ENCODE measurements at regions not wholly inside any gene's neighbourhood (a gene's known extent, or its start where the extent isn't known, plus 50 kb on each side); places are given as distances from the start of the nearest gene placed in this dataset.

GRCh38 chr4:22949161-22949855 lies 256.6 kb downstream of the GBA3 start:
- intact Hi-C loops (cut with micrococcal nuclease) (no loop called here), in situ Hi-C loops (cut with MboI) (no loop called here)
- Histone ChIP-seq H4K20me1 (replicated peaks; ENCODE audit: control insufficient read depth, insufficient read depth, low read length) (no peaks in the 10 kb centered on the region), H3K36me3 (ENCODE audit: control insufficient read depth, insufficient read depth, low read length) (no peaks in the 10 kb centered on the region), H3K4me1 (replicated peaks in 1 of 2; ENCODE audit: control insufficient read depth in 2 of 2, insufficient read depth in 2 of 2, low read length in 2 of 2) (no peaks in the 10 kb centered on the region), H3K9me3 (replicated peaks; ENCODE audit: control insufficient read depth, insufficient read depth, low read depth, low read length) (no peaks in the 10 kb centered on the region), H2AFZ (ENCODE audit: low read depth, low read length) (no peak overlapping the region), H3K27ac (ENCODE audit: extremely low read depth, low read depth, low read length) (no peak overlapping the region), H3K27me3 (ENCODE audit: control insufficient read depth in 2 of 2, insufficient read depth in 2 of 2, low read length in 2 of 2) (no peaks in the 10 kb centered on the region), H3K79me2 (ENCODE audit: control insufficient read depth, insufficient read depth, low read length) (no peaks in the 10 kb centered on the region), H3K4me3 (no peak overlapping the region), H3K9ac (ENCODE audit: insufficient read depth in 1 of 2, low read depth in 2 of 2, low read length in 2 of 2) (no peak overlapping the region), H3K4me2 (ENCODE audit: insufficient read depth, low read length) (no peak overlapping the region), H3K9me1 (ENCODE audit: control insufficient read depth, insufficient read depth, low read length) (no peaks in the 10 kb centered on the region)
- no TSS peak for BruUV-seq (replicated peaks)
- ATAC-seq (no peak), DNase-seq (ENCODE audit: extremely low read depth in 1 of 4, low spot score in 3 of 4) (no peak), FAIRE-seq (no peak)
- TF ChIP-seq ZBTB40 (IDR thresholded peaks at IDR 0.05) (no peak), ZBTB40 (CRISPR knock-in tag; IDR thresholded peaks at IDR 0.05) (no peak), TEAD1 (CRISPR knock-in tag; IDR thresholded peaks at IDR 0.05) (no peak)
- TF ChIP-seq, protein P1, sequence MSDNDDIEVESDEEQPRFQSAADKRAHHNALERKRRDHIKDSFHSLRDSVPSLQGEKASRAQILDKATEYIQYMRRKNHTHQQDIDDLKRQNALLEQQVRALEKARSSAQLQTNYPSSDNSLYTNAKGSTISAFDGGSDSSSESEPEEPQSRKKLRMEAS (CRISPR knock-in tag; IDR thresholded peaks at IDR 0.05), result no peak
- ChIA-PET CTCF (ENCODE audit: low intra/inter-chr PET ratio) (no interaction called here), POLR2A (no interaction called here)
- 0% methylated on average over 6 of the region's 6 CpGs for WGBS (ENCODE audit: insufficient coverage, low coverage, missing lambda C conversion rate)

All from K562 (cell line).